Left colon (tissue), 2 donors: ENCODE measurements at regions not wholly inside any gene's neighbourhood (a gene's known extent, or its start where the extent isn't known, plus 50 kb on each side); places are given as distances from the start of the nearest gene placed in this dataset.

ENCODE experiments used
- ATAC-seq: fragments of 200-7000 bp; cut with Tn5 transposase; one replicate; pipeline ENCODE4 v1.9.1; 2020; ENCODE audit warnings: mild to moderate bottlenecking, moderate library complexity
- DNase-seq, 2 donors: peaks; one replicate each; pipeline ENCODE4 v3.0.0-alpha.2; 2020
- intact Hi-C, 2 donors: fragments of 100-400 bp; cut with DNase I in 1 of 2; cut with micrococcal nuclease in 1 of 2; formaldehyde crosslinking; loops; one replicate each; pipeline versions ENCODE4 v1.11.2 to v1.14.0; 2022; cut with DNase I, micrococcal nuclease
- microRNA-seq, 2 donors: library from miRNA; unstranded; fragments of <30 nt; microRNA quantifications; one replicate each; pipeline versions ENCODE4 v1.1.0 to v1.2.0, GENCODE V29; 2020
- donor health status: DM: no; HTN: no; CAD: no.
- donor health status: DM: yes; HTN: yes; CAD: no.

DNA sequence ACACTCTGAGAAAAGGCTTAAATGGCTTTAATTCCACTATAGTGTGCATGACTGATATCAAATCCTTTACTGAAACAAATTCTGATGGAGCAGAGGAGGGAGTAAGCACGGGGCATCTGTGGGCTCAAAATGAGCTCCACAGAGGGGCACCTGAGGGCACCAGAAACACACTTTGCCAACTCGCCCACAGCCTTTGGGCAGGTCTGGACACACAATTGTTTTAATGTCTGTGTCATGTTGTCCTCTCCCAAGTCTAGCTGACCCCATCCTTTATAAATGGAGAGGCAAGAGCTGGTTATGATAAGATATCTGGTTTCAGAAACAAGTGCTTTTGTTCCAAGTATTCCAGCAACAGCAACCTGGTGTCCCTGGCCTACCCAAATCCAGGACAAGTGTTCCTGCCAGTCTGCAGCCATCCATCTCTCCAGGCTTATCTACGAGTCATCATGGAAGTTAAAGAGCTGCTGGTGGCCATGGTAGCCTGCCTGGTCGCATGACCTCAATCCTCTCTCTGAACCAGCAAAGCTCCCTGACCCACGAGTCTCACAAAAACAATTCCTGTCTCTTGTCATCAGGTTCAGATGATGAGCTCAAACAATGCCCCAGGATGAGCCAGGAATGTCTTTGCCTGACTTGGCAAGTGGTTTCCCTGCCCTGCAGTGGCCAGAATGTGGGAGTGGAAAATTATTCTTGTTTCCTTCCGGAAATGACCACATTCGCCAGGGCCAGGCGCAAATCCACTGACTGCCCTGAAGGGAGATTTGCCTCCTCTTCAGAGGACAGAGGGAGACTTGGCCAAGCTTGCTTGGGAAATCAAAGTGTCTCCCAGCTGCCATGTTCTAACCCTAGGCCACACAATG, 64.4 kb upstream of the TPM1 start:
- ATAC-seq (no peak), DNase-seq (no peak)
- intact Hi-C loops, result no loop called here

DNA sequence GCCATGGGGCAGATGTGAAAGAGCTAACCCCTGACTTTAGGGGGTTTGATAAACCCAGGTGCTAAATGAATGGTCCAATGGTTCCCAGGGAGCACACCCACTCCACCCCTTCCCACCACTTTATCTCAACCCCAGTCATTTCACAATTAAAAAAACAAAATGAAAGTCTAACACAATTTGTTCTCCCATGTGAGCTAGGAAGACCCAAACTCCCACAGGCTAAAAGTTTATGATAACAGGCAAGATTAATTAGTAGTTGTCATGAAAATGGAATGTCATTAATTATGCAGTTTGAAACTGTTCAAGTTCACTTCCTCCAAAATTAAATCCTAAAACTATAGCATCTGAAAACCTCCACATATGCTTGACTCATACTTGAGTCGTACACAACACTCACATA, 63.3 kb upstream of the TPM1 start:
- intact Hi-C loops, result no loop called here
- DNase-seq, result no peak
- ATAC-seq, result no peak

DNA sequence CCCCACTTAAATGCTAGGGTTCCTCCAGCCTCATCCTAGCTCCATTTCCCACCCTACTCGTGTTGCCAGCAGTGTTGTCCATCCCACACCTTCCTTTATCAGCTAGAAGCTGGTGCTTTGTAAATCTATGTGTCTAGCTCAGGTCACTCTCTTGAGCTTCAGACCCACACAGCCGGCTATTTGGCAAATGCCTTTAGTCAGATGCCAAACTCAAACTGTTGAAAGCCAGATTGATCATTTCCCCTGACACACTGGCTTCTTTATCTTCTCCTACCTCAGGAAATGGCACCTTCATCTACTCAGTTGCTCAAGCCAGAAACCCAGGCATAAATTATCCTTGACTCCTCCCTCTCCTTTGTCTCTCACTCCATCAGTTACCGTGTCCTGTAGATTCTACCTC, 61.5 kb upstream of the TPM1 start:
- no peak for DNase-seq
- no peak for ATAC-seq
- intact Hi-C loops, result no loop called here

DNA sequence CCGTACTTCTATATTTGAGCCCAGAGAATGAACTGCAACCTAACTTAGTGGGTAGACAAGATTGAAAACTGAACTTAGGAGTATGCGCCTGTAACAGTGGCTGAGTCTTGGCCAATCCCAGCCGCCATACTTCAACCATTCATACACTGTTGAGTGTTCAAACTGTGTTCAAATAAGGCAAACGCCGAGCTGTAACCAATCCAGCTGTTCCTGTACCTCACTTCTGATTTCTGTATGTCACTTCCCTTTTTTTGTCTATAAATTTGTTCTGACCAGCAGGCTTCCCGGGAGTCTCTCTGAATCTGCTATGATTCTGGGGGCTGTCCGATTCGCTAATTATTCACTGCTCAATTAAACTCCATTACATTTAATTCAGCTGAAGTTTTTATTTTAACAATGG, 58.6 kb upstream of the TPM1 start:
- no peak for DNase-seq
- intact Hi-C loops, result no loop called here
- ATAC-seq, result no peak

DNA sequence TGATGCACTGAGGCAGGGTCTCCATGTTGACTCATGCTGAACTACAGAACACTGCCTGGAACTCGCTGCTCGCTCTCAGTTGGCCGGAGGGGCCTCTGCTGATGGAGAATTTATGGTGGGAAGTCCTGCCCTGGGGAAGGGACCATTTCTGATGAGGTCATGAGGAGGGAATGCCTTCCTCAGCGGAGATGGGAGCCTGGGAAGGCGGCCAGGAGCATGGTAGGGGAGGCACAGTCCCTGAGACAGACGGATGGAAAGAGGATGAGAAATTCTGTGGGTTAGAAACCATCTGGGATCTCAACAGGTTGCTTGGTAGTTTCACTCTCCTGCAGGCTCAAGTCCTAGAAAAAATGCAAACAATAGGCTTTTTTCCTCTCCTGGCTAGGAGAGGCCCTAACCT, 56.8 kb upstream of the TPM1 start:
- no peak for DNase-seq
- no peak for ATAC-seq
- intact Hi-C loops, result no loop called here

DNA sequence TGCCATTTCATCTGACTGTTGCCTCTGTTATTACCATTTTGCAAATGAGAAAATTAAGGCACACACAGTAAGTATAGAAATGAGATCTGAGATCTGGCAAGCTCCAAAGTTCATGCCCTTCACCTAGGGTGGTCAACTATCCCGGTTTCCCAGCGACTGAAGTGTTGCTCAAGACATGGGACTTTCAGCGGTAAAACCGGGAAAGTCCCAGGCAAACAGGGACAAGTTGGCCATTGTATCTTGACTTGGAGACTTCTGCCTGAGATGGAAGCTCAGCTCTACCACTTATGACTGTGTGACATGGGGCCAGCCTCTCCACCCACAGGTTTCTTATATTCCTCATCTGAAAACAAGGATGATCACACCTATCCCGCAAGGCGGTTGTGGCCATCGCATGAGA, 55.6 kb upstream of the TPM1 start:
- intact Hi-C loops, result no loop called here
- ATAC-seq (no peak), DNase-seq (no peak)

GRCh38 chr15:62988701-62989100, 53.8 kb upstream of the TPM1 start:
- no peak for DNase-seq
- ATAC-seq, result no peak
- intact Hi-C loops, result no loop called here

DNA sequence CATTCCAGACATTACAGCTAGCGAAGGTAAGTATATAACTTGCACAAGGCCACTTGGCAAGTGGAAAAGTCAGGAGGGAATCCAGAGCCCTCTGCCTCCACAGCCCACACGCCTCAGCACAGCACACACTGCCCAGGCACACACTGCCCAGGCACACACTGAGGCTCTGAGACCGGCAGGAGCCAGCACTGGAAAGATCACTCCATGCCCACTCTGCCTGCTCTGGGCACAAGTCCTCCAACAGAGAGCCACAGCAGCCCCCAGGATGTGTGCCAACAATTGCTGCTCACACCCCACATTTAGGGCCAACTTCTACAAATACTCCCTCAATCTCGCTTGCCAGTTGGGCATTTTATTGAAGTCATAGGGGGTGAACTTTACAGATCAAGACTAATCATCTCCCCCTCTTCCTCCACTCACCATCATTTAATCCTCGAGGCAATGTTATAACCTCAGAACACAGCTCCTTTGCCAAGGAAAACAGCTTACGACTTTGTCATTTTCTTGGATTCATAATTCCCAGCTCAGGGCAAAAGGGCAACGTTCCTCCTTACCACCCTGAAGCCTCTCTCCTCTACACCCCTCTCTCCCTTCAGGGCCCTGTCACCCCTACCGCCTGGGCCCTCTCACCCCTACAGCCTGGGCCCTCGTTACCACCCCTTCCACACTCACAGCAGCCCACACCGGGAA, 53.0 kb upstream of the TPM1 start:
- intact Hi-C loops, result no loop called here
- DNase-seq, result no peak
- peak; percentile 26 for ATAC-seq

- intact Hi-C loops, result no loop called here
- DNase-seq (no peak), ATAC-seq (no peak)
These were observed 50.8 kb upstream of the TPM1 start for GRCh38 chr15:62991698-62992097.

GRCh38 chr15:62992302-62992701, 50.2 kb upstream of the TPM1 start:
- DNase-seq (no peak), ATAC-seq (no peak)
- intact Hi-C loops, result no loop called here

Small RNA genes in the stretch of these regions (microRNA-seq; reads per million reads assigned to microRNA genes)
- gene MIR190A, result 159 to 285 reads per million in 2 donors
- 0 reads per million in 2 donors for gene MIR6085
- 0 reads per million in 2 donors for gene MIR8067
